ENCODE measurements at regions not wholly inside any gene's neighbourhood (a gene's known extent, or its start where the extent isn't known, plus 50 kb on each side); places are given as distances from the start of the nearest gene placed in this dataset.

DNA sequence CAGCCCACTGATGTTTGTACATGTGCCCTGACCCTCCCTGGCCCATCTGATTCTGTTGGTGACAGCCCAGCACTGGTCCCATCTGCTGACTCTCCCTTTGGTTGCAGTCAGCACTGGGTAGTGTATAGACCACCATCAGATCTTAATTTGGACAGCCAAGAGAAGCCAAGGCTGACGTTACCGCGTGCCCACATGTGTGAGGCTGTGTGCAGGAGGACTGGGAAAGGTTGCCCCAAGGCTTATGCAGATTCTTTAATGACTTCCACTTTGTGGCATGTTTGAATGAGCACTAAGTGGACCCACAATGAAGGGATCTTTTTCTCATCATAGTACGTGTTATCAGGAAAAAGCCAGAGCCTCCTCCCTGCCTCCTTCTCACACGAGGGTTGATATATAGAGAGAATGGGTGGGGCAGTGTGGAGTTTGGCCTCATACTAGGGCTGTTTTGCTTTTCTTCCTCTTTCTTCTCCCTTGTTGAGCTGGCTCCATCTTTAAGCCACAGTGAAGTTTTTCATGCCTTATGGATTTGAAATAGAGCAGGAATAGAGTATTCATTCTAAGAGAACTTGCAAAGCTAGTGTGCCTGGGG, 93.5 kb downstream of the NAV1 start:
- no peak for TF ChIP-seq RAD21 (IDR thresholded peaks at IDR 0.05; ENCODE audit: insufficient read depth, low read depth, low read length)
- no peak for TF ChIP-seq JUND (IDR thresholded peaks at IDR 0.05; ENCODE audit: low read depth, low read length)
- TF ChIP-seq, protein P1, sequence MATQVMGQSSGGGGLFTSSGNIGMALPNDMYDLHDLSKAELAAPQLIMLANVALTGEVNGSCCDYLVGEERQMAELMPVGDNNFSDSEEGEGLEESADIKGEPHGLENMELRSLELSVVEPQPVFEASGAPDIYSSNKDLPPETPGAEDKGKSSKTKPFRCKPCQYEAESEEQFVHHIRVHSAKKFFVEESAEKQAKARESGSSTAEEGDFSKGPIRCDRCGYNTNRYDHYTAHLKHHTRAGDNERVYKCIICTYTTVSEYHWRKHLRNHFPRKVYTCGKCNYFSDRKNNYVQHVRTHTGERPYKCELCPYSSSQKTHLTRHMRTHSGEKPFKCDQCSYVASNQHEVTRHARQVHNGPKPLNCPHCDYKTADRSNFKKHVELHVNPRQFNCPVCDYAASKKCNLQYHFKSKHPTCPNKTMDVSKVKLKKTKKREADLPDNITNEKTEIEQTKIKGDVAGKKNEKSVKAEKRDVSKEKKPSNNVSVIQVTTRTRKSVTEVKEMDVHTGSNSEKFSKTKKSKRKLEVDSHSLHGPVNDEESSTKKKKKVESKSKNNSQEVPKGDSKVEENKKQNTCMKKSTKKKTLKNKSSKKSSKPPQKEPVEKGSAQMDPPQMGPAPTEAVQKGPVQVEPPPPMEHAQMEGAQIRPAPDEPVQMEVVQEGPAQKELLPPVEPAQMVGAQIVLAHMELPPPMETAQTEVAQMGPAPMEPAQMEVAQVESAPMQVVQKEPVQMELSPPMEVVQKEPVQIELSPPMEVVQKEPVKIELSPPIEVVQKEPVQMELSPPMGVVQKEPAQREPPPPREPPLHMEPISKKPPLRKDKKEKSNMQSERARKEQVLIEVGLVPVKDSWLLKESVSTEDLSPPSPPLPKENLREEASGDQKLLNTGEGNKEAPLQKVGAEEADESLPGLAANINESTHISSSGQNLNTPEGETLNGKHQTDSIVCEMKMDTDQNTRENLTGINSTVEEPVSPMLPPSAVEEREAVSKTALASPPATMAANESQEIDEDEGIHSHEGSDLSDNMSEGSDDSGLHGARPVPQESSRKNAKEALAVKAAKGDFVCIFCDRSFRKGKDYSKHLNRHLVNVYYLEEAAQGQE (IDR thresholded peaks at IDR 0.05; ENCODE audit: low read depth, low read length) = no peak
- TF ChIP-seq SIN3A (IDR thresholded peaks at IDR 0.05; ENCODE audit: low read depth, low read length) = no peak
- TF ChIP-seq ETV6 (conservative IDR thresholded peaks at IDR 0.05 in 1 of 2, IDR thresholded peaks at IDR 0.05 in 1 of 2; ENCODE audit: borderline replicate concordance in 1 of 2, low read depth in 1 of 2) = no peak
- TF ChIP-seq POLR2AphosphoS5 (IDR thresholded peaks at IDR 0.05; ENCODE audit: low read length) = no peak

Measured in GM12878 (cell line).